ENCODE measurements at regions not wholly inside any gene's neighbourhood (a gene's known extent, or its start where the extent isn't known, plus 50 kb on each side); places are given as distances from the start of the nearest gene placed in this dataset.

GRCh38 chr15:39127151-39127790 lies 453.6 kb upstream of the THBS1 start:
- TF ChIP-seq CTCF (conservative IDR thresholded peaks at IDR 0.05; ENCODE audit: low read depth, low read length) (no peak), EZH2 (IDR thresholded peaks at IDR 0.05; ENCODE audit: borderline replicate concordance, low read depth, low read length, poor library complexity, severe bottlenecking) (no peak)
